SH-SY5Y (cell line): ENCODE measurements at regions not wholly inside any gene's neighbourhood (a gene's known extent, or its start where the extent isn't known, plus 50 kb on each side); places are given as distances from the start of the nearest gene placed in this dataset.

Experiments used
- GATA2 ChIP-seq: IDR thresholded peaks from 2 replicates; pipeline ENCODE4 v1.6.1; 2011; ENCODE audit warnings: mild to moderate bottlenecking, low read depth, low read length
- GATA3 ChIP-seq: IDR thresholded peaks from 2 replicates; pipeline ENCODE4 v1.6.1; 2011; ENCODE audit warnings: low read depth, mild to moderate bottlenecking, low read length, moderate library complexity

GRCh38 chr7:49376817-49377375 lies 396.5 kb upstream of the VWC2 start:
- TF ChIP-seq GATA2 (no peak), GATA3 (no peak)
